ENCODE measurements at regions not wholly inside any gene's neighbourhood (a gene's known extent, or its start where the extent isn't known, plus 50 kb on each side); places are given as distances from the start of the nearest gene placed in this dataset.

DNA sequence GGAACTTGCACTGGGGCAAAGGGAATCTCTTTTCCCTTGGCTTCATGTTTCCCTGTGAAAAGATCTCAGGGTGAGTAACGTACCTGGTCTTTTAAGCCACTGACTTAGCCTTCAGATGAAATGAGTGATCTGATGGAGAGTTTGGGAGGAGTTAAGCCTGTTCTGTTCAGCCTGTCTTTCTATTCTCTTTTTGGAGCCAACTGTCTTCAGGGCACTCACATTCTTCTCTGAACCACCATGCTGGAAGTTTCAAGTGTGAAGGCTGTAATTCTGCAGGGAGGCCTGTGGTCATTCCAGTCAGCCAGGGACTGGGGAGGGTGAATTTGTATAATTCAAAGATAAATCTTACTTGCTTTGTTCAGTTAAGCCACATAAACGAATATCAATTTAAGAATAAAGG, 722.2 kb upstream of the SEMA6A start:
- DNase-seq (ENCODE audit: low spot score) (no peak), ATAC-seq (no peak)
- H3K9me3 Mint-ChIP-seq: peaks cover 14% of the 10 kb centered on the region
- Histone ChIP-seq H3K27me3 (ENCODE audit: insufficient read depth) (no peaks in the 10 kb centered on the region), H3K9me2 (ENCODE audit: insufficient read depth) (peaks cover 6% of the 10 kb centered on the region; the same call in 1 of the 2 replicates), H3K4me2 (no peak overlapping the region), H3K4me3 (no peak overlapping the region), H2AFZ (peak overlapping the region; percentile 15; the same call in 1 of the 2 replicates), H4K20me1 (replicated peaks; ENCODE audit: insufficient read depth) (no peaks in the 10 kb centered on the region), H3K36me3 (ENCODE audit: insufficient read depth) (no peaks in the 10 kb centered on the region), H3K27ac (ENCODE audit: low read depth) (no peak overlapping the region), H3F3A (replicated peaks; ENCODE audit: low read depth) (no peaks in the 10 kb centered on the region), H3K79me2 (replicated peaks; ENCODE audit: insufficient read depth) (no peaks in the 10 kb centered on the region), H3K4me1 (ENCODE audit: insufficient read depth) (peaks cover 7% of the 10 kb centered on the region; the same call in 1 of the 2 replicates)
- TF ChIP-seq, protein P1, sequence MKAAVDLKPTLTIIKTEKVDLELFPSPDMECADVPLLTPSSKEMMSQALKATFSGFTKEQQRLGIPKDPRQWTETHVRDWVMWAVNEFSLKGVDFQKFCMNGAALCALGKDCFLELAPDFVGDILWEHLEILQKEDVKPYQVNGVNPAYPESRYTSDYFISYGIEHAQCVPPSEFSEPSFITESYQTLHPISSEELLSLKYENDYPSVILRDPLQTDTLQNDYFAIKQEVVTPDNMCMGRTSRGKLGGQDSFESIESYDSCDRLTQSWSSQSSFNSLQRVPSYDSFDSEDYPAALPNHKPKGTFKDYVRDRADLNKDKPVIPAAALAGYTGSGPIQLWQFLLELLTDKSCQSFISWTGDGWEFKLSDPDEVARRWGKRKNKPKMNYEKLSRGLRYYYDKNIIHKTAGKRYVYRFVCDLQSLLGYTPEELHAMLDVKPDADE (IDR thresholded peaks at IDR 0.05): no peak
- no peak overlapping the region for H3K4me3 Mint-ChIP-seq
- no peak overlapping the region; the same call in 1 of the 2 replicates for H3K27ac Mint-ChIP-seq
- H3K4me1 Mint-ChIP-seq: peaks cover 8% of the 10 kb centered on the region; the same call in 2 of the 3 replicates
- no peaks in the 10 kb centered on the region; the same call in 2 of the 3 replicates for H3K36me3 Mint-ChIP-seq (ENCODE audit: low read depth)
- H3K27me3 Mint-ChIP-seq (ENCODE audit: insufficient read depth, low read depth, poor library complexity): peaks cover 2% of the 10 kb centered on the region

DNA sequence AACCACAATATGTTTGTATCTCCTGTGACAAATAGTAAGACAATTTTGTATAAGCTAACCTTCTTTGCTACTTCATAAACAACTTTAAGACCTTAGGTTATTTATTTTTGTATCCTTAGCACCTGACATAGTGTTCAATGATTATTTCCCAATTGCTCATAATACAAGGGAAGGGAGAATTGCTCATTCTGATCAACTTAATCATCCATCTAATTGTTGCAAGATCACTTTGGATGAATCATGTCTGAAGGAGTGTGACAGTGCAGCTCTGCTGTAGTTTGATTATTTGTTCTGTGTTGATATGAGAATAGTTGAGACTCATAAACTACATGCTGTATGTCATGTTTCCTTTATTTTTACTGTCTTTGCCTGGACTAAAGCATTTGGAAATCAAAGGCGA, 721.3 kb upstream of the SEMA6A start:
- DNase-seq (ENCODE audit: low spot score) (no peak), ATAC-seq (no peak)
- Mint-ChIP-seq H3K4me1 (peaks cover 8% of the 10 kb centered on the region; the same call in 2 of the 3 replicates), H3K27me3 (ENCODE audit: insufficient read depth, low read depth, poor library complexity) (peaks cover 2% of the 10 kb centered on the region), H3K9me3 (peaks cover 14% of the 10 kb centered on the region), H3K36me3 (ENCODE audit: low read depth) (no peaks in the 10 kb centered on the region; the same call in 2 of the 3 replicates), H3K4me3 (no peak overlapping the region), H3K27ac (no peak overlapping the region)
- no peak for TF ChIP-seq CREB1 (CRISPR knock-in tag; IDR thresholded peaks at IDR 0.05; ENCODE audit: low read depth)
- TF ChIP-seq EZH2 (IDR thresholded peaks at IDR 0.05; ENCODE audit: low read depth, unreplicated experiment): no peak
- TF ChIP-seq, protein P2, sequence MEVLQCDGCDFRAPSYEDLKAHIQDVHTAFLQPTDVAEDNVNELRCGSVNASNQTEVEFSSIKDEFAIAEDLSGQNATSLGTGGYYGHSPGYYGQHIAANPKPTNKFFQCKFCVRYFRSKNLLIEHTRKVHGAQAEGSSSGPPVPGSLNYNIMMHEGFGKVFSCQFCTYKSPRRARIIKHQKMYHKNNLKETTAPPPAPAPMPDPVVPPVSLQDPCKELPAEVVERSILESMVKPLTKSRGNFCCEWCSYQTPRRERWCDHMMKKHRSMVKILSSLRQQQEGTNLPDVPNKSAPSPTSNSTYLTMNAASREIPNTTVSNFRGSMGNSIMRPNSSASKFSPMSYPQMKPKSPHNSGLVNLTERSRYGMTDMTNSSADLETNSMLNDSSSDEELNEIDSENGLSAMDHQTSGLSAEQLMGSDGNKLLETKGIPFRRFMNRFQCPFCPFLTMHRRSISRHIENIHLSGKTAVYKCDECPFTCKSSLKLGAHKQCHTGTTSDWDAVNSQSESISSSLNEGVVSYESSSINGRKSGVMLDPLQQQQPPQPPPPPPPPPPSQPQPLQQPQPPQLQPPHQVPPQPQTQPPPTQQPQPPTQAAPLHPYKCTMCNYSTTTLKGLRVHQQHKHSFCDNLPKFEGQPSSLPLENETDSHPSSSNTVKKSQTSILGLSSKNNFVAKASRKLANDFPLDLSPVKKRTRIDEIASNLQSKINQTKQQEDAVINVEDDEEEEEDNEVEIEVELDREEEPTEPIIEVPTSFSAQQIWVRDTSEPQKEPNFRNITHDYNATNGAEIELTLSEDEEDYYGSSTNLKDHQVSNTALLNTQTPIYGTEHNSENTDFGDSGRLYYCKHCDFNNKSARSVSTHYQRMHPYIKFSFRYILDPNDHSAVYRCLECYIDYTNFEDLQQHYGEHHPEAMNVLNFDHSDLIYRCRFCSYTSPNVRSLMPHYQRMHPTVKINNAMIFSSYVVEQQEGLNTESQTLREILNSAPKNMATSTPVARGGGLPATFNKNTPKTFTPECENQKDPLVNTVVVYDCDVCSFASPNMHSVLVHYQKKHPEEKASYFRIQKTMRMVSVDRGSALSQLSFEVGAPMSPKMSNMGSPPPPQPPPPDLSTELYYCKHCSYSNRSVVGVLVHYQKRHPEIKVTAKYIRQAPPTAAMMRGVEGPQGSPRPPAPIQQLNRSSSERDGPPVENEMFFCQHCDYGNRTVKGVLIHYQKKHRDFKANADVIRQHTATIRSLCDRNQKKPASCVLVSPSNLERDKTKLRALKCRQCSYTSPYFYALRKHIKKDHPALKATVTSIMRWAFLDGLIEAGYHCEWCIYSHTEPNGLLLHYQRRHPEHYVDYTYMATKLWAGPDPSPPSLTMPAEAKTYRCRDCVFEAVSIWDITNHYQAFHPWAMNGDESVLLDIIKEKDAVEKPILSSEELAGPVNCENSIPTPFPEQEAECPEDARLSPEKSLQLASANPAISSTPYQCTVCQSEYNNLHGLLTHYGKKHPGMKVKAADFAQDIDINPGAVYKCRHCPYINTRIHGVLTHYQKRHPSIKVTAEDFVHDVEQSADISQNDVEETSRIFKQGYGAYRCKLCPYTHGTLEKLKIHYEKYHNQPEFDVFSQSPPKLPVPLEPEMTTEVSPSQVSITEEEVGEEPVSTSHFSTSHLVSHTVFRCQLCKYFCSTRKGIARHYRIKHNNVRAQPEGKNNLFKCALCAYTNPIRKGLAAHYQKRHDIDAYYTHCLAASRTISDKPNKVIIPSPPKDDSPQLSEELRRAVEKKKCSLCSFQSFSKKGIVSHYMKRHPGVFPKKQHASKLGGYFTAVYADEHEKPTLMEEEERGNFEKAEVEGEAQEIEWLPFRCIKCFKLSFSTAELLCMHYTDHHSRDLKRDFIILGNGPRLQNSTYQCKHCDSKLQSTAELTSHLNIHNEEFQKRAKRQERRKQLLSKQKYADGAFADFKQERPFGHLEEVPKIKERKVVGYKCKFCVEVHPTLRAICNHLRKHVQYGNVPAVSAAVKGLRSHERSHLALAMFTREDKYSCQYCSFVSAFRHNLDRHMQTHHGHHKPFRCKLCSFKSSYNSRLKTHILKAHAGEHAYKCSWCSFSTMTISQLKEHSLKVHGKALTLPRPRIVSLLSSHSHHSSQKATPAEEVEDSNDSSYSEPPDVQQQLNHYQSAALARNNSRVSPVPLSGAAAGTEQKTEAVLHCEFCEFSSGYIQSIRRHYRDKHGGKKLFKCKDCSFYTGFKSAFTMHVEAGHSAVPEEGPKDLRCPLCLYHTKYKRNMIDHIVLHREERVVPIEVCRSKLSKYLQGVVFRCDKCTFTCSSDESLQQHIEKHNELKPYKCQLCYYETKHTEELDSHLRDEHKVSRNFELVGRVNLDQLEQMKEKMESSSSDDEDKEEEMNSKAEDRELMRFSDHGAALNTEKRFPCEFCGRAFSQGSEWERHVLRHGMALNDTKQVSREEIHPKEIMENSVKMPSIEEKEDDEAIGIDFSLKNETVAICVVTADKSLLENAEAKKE (CRISPR knock-in tag; IDR thresholded peaks at IDR 0.05): no peak
- TF ChIP-seq ZNF331 (CRISPR knock-in tag; IDR thresholded peaks at IDR 0.05; ENCODE audit: low read depth): no peak
- no peak for TF ChIP-seq POLR2AphosphoS5 (IDR thresholded peaks at IDR 0.05; ENCODE audit: low read depth)
- TF ChIP-seq JUNB (IDR thresholded peaks at IDR 0.05; ENCODE audit: unreplicated experiment): no peak
- TF ChIP-seq, protein P3, sequence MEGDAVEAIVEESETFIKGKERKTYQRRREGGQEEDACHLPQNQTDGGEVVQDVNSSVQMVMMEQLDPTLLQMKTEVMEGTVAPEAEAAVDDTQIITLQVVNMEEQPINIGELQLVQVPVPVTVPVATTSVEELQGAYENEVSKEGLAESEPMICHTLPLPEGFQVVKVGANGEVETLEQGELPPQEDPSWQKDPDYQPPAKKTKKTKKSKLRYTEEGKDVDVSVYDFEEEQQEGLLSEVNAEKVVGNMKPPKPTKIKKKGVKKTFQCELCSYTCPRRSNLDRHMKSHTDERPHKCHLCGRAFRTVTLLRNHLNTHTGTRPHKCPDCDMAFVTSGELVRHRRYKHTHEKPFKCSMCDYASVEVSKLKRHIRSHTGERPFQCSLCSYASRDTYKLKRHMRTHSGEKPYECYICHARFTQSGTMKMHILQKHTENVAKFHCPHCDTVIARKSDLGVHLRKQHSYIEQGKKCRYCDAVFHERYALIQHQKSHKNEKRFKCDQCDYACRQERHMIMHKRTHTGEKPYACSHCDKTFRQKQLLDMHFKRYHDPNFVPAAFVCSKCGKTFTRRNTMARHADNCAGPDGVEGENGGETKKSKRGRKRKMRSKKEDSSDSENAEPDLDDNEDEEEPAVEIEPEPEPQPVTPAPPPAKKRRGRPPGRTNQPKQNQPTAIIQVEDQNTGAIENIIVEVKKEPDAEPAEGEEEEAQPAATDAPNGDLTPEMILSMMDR (conservative IDR thresholded peaks at IDR 0.05; ENCODE audit: low read depth in 2 of 2): no peak
- no peak for TF ChIP-seq ZNF114 (CRISPR knock-in tag; IDR thresholded peaks at IDR 0.05)
- no peak overlapping the region for H3K4me3 ChIP-seq
- H3K9me2 ChIP-seq (ENCODE audit: insufficient read depth): no peaks in the 10 kb centered on the region
- no peaks in the 10 kb centered on the region for H3F3A ChIP-seq (replicated peaks; ENCODE audit: low read depth)
- H3K27me3 ChIP-seq (ENCODE audit: insufficient read depth): no peaks in the 10 kb centered on the region
- no peaks in the 10 kb centered on the region for H3K36me3 ChIP-seq (ENCODE audit: insufficient read depth)
- peaks cover 7% of the 10 kb centered on the region; the same call in 1 of the 2 replicates for H3K4me1 ChIP-seq (ENCODE audit: insufficient read depth)
- H3K27ac ChIP-seq (ENCODE audit: low read depth): no peak overlapping the region
- no peaks in the 10 kb centered on the region for H3K79me2 ChIP-seq (replicated peaks; ENCODE audit: insufficient read depth)
- no peak overlapping the region for H2AFZ ChIP-seq
- H3K4me2 ChIP-seq: no peak overlapping the region
- H4K20me1 ChIP-seq (replicated peaks; ENCODE audit: insufficient read depth): no peaks in the 10 kb centered on the region

All from GM23338 (cell line).